Ovary (tissue), 3 donors: ENCODE measurements at regions not wholly inside any gene's neighbourhood (a gene's known extent, or its start where the extent isn't known, plus 50 kb on each side); places are given as distances from the start of the nearest gene placed in this dataset.

Experiments
- CTCF ChIP-seq, 3 donors: fragments of 450-650 bp in 2 of 3; fragments of 200-600 bp in 1 of 3; IDR thresholded peaks; one replicate each; pipeline versions ENCODE4 v1.5.1 to v1.8.0; 2016 to 2022; ENCODE audit warnings: antibody characterized with exemption in 3 of 3, mild to moderate bottlenecking in 1 of 3
- EP300 ChIP-seq: sonication (generic); formaldehyde crosslinking; IDR thresholded peaks from one replicate; pipeline ENCODE4 v1.6.1; 2017; ENCODE audit warnings: antibody characterized with exemption
- POLR2A ChIP-seq: fragments of 450-650 bp; IDR thresholded peaks from one replicate; pipeline ENCODE4 v1.6.1; 2017; ENCODE audit warnings: antibody characterized with exemption, mild to moderate bottlenecking, moderate library complexity
- donor health status: DM: no; HTN: no; CAD: no.

GRCh38 chr5:39624268-39624886, 199.6 kb upstream of the DAB2 start:
- TF ChIP-seq CTCF (IDR thresholded peaks at IDR 0.05) (no peak), POLR2A (no peak), EP300 (no peak)
